GM18519 (cell line): ENCODE measurements at regions not wholly inside any gene's neighbourhood (a gene's known extent, or its start where the extent isn't known, plus 50 kb on each side); places are given as distances from the start of the nearest gene placed in this dataset.
"Not testable (repeated sequence)": the region's sequence is repeated elsewhere in the genome, so short reads cannot be mapped to it uniquely, and the experiment has no call there.

Experiments used
- ATAC-seq: cut with Tn5 transposase; IDR thresholded peaks from one replicate; pipeline ENCODE4 v1.9.1; 2021; ENCODE audit warnings: mild to moderate bottlenecking, moderate library complexity; ENCODE audit not compliant: unreplicated experiment, low FRiP score

DNA sequence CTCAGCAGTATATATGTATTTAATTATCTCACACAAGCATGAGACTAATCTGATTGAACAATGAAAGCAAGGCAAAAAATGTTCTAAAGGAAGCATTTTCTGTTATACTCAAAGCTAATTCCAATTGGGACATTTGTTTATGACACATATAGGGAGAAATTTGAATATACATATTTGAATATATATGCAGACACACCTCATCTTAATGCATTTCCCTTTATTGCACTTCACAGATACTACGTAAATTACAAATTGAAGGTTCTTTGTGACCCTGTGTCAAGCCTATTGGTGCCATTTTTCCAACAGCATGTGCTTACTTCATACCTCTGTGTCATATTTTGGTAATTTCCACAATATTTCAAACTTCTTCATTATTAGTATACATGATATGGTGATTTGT is 132.1 kb upstream of the STEAP1 start:
- ATAC-seq, result no peak

DNA sequence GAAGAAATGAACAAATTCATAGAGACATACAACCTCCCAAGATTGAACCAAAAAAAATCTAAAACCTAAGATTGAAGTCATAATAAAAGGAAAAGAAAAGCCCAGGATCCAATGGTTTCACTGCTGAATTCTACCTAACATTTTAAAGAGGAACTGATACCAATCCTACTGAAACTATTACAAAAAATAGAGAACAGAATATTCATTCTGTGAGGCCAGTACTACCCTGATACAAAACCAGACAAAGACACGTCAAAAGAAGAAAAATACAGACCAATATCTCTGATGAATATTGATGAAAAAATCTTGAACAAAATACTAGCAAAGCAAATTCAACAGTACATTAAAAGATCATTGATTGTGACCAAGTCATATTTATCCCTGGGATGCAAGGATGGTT is 128.5 kb upstream of the STEAP1 start:
- ATAC-seq, result peak; percentile 86

DNA sequence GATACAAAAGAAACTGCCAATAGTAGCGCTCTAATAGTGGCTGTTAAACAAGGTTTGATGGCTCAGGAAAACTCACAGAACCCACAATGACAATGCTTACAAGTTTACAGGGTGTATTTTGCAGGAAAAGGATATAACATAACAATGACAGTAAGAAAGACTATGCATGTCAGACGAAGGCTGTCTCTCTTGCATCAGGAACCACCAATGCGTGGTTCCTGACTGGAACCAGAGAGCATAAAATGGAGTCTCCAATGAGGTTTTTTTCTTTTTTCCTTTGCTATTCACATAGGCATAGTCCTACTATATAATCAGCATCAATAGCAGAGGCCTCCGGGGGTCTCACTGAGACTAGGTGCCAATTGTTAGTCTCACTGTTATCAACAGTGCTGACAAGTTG is 120.4 kb upstream of the STEAP1 start:
- no peak for ATAC-seq

DNA sequence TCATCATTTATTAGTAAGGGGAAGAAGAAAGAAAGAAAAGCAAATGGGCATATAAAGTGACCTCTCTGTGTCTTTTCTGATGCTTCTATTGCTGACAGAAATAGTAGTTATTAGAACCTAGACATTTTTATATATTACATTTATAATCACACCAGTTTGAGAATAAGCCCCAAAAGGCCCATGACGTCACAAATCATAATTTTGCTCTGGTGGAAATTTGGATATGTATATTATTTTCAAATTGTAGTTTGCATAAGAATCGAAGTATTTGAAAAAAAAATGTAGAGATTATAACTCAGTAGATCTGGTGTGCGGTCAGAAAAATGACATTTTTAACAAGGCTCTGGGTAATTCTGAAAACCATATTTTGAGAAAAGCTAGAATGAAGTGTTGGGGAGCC is 101.2 kb upstream of the STEAP1 start:
- ATAC-seq, result no peak

DNA sequence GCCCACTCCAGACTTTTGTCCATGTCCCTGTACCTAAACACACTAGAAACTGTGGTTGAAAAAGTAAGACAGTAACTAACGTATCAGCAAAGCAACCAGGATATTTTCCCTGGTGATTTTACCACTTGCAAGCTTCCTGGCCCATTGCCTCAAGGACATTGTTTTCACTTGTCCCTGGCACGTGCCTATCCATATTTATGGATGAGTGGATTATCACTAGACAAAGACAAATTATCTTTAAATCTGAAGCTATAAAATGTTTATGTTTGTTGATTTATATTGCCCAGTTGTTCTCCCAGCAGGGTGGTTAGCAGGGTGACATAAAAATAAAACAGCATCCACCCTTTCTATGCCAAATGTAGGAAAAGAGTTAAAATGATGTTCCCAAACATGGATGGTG is 93.2 kb upstream of the STEAP1 start:
- no peak for ATAC-seq

DNA sequence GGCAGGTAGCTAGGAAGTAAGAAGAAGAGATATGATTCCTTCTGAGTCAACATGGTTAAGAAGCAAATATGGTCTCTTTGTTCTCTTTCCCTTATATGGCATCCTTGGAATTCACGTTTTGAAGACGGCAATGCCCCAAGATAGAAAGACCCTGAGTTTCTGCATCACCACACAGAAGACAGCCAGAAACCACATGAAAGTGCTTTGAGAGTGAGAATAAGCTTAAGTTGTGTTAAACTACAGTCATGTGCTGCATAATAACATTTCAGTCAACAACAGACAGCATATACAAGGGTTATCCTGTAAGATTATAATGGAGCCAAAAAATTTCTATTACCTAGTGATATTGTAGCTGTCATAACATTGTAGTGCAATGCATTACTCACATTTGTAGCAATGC is 89.9 kb upstream of the STEAP1 start:
- no peak for ATAC-seq

DNA sequence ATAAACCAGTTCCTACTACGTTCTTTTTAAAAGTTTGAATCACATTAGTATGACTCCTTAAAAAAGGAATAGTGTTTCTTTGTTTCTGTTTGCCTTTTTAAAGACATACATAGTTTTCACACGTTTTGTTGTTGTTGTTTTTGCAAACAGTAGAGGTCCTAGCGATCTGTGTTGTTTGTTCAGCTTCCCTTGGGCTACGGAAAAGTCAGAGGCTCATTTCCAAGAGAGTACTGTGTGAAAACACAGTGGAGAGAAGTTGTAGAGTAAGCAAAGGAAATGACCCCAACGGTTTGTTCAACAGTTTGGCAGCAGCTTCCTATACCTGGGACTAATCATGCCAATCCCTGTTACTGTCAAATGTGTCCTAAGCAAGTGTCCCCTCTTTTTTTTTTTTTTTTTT is 87.1 kb upstream of the STEAP1 start:
- no peak for ATAC-seq

DNA sequence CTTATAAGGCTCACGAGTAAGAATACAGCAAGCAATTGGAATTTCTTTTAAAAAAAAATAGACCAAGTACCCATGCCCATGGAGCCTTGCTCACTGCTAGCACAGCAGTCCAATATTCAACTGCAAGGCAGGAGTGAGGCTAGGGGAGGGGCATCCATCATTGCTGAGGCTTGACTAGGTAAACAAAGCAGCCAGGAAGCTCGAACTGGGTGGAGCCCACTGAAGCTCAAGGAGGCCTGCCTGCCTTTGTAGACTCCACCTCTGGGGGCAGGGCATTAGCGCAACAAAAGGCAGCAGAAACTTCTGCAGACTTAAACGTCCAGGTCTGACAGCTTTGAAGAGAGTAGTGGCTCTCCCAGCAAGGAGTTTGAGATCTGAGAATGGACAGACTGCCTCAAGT is 84.0 kb upstream of the STEAP1 start:
- not testable (repeated sequence) for ATAC-seq

DNA sequence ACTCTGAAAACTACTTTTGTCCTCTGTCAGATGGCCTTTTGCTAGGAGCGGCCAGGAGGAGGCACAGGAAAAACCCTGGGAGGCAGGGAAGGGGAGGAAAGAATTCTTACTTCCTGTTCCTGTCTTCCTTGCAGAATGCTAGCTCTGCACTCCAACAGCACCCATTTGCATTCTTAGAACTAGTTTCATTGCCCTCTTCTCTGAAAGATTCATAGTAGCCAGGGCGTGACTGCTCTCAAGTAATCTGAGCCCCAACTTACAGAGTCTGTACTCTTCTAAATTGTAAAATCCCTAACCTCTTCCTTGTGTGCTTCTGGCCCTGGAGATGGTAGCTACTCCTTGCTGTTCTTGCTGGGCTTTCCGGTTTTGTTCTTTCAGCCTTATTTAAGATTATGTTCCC is 75.3 kb upstream of the STEAP1 start:
- ATAC-seq, result no peak

DNA sequence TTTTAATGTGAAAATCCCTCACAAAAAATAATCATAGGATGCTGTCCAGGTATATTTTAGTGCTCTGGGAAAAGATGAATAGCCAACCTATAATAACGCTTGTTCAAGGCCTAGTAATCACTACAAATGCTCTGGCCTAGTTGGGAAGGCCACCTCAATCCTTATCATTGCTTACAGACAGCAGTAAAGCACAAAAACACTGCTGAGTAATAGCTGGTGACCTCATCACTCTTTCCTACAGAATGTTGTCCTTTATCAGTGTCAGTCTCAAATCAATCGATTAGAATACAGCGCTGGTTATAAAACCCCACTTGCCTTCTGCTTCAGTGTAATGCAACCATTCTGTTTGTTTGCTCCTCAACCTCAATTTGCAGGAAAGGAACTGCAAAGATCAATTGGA is 72.6 kb upstream of the STEAP1 start:
- ATAC-seq, result no peak

DNA sequence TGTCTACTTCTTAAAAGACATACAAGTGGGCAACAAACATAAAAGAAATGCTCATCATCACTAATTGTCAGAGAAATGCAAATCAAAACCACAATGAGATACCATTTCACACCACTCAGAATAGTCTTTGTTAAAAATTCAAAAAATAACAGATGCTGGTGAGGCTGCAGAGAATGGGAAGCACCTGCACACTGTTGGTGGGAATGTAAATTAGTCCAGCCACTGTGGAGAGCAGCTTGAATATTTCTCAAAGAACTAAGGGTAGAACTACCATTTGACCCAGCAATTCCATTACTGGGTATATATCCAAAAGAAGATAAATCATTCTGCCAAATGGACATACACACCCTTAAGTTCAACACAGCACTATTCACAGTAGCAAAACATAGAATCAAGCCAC is 61.8 kb upstream of the STEAP1 start:
- ATAC-seq, result no peak

DNA sequence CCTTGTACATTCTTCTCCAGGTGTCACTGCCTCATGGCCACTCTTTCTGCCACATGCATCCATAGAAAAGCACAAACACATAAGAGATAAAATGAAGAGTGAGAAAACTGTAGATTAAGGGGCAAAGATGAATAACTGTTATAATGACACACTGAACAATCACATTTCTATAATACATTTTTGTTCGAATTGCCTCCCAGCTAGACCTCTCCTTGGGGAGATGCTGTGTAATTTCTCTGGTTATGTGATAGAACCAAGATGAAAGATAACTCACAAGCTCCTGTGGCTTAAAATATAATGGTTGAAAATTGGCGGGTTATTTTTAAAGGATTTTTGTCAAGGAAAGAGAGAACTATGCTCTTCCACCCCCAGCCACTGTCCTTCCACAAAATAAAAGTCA is 60.2 kb upstream of the STEAP1 start:
- no peak for ATAC-seq
